ENCODE measurements at regions not wholly inside any gene's neighbourhood (a gene's known extent, or its start where the extent isn't known, plus 50 kb on each side); places are given as distances from the start of the nearest gene placed in this dataset.
A peak's percentile ranks its signal among the peaks of the same experiment; 100 is the strongest.

DNA sequence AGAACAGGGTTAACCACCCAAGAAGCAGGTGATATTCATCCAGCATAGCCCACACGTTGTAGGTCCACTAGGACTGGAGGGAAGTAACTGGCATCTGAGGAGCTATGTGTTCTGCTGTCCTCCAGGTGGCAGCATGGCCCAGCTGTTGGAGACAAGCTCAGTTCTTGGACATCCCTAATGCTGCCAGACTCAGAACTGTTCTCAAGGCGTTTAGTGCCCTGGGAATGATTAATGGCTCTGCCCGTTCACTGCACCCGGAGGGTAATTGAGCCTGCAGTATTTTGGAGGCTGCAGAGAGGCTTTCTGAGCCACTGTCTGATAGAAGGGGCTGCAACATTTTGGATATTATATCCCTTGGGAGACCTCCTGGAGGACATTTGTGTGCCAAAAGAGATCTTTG is 521.3 kb upstream of the SEMA6D start:
- Histone ChIP-seq H3K27me3 (no peaks in the 10 kb centered on the region), H3K4me3 (no peak overlapping the region), H3K36me3 (replicated peaks in 1 of 2; ENCODE audit: insufficient read depth in 1 of 2, low read depth in 2 of 2) (no peaks in the 10 kb centered on the region), H3K27ac (no peak overlapping the region), H3K9me3 (no peaks in the 10 kb centered on the region), H3K4me1 (no peaks in the 10 kb centered on the region)
- DNase-seq (peak; percentile 81 to 84 (median 82)), ATAC-seq (peak; percentile 94)
- TF ChIP-seq, protein P1, sequence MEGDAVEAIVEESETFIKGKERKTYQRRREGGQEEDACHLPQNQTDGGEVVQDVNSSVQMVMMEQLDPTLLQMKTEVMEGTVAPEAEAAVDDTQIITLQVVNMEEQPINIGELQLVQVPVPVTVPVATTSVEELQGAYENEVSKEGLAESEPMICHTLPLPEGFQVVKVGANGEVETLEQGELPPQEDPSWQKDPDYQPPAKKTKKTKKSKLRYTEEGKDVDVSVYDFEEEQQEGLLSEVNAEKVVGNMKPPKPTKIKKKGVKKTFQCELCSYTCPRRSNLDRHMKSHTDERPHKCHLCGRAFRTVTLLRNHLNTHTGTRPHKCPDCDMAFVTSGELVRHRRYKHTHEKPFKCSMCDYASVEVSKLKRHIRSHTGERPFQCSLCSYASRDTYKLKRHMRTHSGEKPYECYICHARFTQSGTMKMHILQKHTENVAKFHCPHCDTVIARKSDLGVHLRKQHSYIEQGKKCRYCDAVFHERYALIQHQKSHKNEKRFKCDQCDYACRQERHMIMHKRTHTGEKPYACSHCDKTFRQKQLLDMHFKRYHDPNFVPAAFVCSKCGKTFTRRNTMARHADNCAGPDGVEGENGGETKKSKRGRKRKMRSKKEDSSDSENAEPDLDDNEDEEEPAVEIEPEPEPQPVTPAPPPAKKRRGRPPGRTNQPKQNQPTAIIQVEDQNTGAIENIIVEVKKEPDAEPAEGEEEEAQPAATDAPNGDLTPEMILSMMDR (IDR thresholded peaks at IDR 0.05), result peak; percentile 44 to 89 (median 81)
- TF ChIP-seq POLR2A (IDR thresholded peaks at IDR 0.05), result no peak
- intact Hi-C loops (cut with DNase I), result no loop called here
- 0 to 3% methylated on average over 4 of the region's 4 CpGs for WGBS, 2 donors

DNA sequence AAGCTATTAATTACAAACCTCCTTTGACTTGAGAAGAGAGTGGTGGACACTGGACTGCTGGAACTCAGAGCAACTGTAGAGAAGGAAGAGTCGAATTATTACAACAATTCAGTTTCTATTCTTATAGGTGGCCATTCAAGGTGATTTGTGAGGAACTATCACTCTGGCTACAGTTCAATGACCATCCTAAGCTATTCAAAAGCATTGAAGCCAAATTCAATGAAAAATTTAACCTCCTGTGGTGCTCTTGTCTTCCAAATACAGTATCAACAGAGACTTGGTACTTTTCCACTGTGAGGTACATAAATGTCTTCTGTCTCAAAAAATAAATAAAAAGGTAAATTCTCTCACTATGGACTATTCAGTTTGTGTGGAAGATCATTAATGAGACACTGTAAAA is 513.3 kb upstream of the SEMA6D start:
- no peak for DNase-seq
- TF ChIP-seq POLR2A (IDR thresholded peaks at IDR 0.05), result no peak
- TF ChIP-seq, protein P1 (IDR thresholded peaks at IDR 0.05), result no peak
- 55 to 68% methylated on average over 1 of the region's 1 CpG for WGBS, 2 donors

DNA sequence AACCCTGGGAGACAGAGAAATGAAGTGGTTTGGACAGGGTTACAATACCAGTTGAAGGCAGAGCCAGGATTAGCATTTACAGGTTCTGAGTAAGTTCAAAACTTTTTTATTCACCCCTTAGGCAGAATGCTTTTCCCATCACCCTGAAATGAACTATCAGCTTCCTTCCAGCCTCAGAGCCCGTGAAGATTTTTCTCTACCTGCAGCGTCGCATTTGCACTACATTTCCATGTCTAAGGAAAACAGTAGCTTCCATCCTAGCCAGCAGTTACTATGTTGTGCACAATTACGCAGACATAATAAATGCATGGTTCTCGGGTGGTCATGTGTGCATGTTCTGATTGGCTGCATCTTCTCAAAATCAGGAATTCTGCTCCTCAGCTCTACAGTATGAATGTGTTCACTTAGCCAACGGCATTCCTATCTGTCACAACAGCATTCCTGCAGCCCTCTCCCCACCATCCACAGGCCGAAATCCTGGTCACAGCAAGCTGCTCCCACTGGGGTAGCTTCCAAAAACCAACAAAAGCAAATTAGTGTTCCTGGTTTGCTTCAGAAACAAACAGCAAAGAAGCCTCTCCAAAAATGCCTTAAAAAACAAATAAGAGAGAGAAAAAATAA is 510.8 kb upstream of the SEMA6D start:
- TF ChIP-seq POLR2A (IDR thresholded peaks at IDR 0.05), result no peak
- TF ChIP-seq, protein P1 (IDR thresholded peaks at IDR 0.05), result no peak
- Histone ChIP-seq H3K9me3 (no peaks in the 10 kb centered on the region), H3K27ac (no peak overlapping the region), H3K36me3 (replicated peaks in 1 of 2; ENCODE audit: insufficient read depth in 1 of 2, low read depth in 2 of 2) (no peaks in the 10 kb centered on the region), H3K4me3 (no peak overlapping the region), H3K4me1 (no peaks in the 10 kb centered on the region), H3K27me3 (no peaks in the 10 kb centered on the region)
- DNase-seq (no peak), ATAC-seq (no peak)
- 72 to 79% methylated on average over 7 of the region's 7 CpGs for WGBS, 2 donors
- intact Hi-C loops (cut with DNase I), result no loop called here

More for the DNA sequence above, 513.3 kb upstream of the SEMA6D start:
- Histone ChIP-seq H3K36me3 (replicated peaks in 1 of 2; ENCODE audit: insufficient read depth in 1 of 2, low read depth in 2 of 2) (no peaks in the 10 kb centered on the region), H3K4me1 (no peaks in the 10 kb centered on the region), H3K9me3 (no peaks in the 10 kb centered on the region), H3K27ac (no peak overlapping the region), H3K27me3 (no peaks in the 10 kb centered on the region), H3K4me3 (no peak overlapping the region)
- no peak for ATAC-seq
- intact Hi-C loops (cut with DNase I), result loop anchor here (5.0 kb wide), 1 partner anchor 783 kb away; no protein-coding TSS in a partner anchor

DNA sequence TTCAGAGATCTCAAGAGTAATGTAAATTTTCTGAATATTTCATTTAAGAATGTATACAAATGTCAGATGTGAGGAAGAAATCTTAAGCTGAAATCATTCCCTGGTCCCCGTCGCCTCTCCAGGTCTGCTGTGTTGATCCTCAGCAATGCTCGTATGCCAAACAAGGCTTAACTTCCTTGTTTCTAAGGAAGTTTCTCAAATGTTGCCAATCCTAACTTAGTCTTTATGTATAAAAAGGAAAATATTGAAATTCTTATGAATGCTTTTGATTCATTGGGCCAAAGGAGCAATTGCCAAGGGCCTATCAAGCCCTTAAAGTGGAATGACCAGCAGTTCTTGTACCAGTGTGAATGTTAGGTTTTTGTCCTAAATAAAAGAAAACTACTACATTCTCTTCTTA is 507.7 kb upstream of the SEMA6D start:
- no peak overlapping the region for H3K4me3 ChIP-seq
- DNase-seq, result no peak
- H3K4me1 ChIP-seq, result no peaks in the 10 kb centered on the region
- H3K36me3 ChIP-seq (replicated peaks in 1 of 2; ENCODE audit: insufficient read depth in 1 of 2, low read depth in 2 of 2), result no peaks in the 10 kb centered on the region
- no peaks in the 10 kb centered on the region for H3K9me3 ChIP-seq
- 90 to 93% methylated on average over 3 of the region's 3 CpGs for WGBS, 2 donors
- no peak for ATAC-seq
- TF ChIP-seq, protein P1 (IDR thresholded peaks at IDR 0.05), result no peak
- no peak for TF ChIP-seq POLR2A (IDR thresholded peaks at IDR 0.05)
- no peaks in the 10 kb centered on the region for H3K27me3 ChIP-seq
- no peak overlapping the region for H3K27ac ChIP-seq
- intact Hi-C loops (cut with DNase I), result no loop called here

Data from body of pancreas (tissue), 4 donors.